ENCODE measurements at regions not wholly inside any gene's neighbourhood (a gene's known extent, or its start where the extent isn't known, plus 50 kb on each side); places are given as distances from the start of the nearest gene placed in this dataset.
"Not testable (repeated sequence)": the region's sequence is repeated elsewhere in the genome, so short reads cannot be mapped to it uniquely, and the experiment has no call there.

DNA sequence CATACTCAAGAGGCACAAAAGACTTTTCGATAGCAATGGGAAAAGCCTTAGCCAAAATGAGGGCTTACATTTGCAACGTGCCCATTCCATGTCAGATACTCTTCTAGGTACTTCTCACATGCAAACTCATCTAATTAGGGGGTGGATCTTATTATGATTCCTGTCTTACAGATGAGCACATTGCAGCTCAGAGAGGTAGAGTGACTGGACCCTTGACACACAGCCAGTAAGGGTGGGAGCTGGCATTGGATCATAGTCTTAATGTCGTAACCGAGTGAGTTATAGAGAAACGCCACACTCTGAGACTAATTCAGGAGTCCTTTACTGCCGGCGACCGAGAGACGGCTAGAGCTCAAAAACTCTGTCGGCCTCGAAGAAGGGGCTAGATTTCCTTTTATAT lies 78.8 kb upstream of the GRIN2A start:
- DNase-seq (ENCODE audit: low read depth): no peak
- TF ChIP-seq, protein P1, sequence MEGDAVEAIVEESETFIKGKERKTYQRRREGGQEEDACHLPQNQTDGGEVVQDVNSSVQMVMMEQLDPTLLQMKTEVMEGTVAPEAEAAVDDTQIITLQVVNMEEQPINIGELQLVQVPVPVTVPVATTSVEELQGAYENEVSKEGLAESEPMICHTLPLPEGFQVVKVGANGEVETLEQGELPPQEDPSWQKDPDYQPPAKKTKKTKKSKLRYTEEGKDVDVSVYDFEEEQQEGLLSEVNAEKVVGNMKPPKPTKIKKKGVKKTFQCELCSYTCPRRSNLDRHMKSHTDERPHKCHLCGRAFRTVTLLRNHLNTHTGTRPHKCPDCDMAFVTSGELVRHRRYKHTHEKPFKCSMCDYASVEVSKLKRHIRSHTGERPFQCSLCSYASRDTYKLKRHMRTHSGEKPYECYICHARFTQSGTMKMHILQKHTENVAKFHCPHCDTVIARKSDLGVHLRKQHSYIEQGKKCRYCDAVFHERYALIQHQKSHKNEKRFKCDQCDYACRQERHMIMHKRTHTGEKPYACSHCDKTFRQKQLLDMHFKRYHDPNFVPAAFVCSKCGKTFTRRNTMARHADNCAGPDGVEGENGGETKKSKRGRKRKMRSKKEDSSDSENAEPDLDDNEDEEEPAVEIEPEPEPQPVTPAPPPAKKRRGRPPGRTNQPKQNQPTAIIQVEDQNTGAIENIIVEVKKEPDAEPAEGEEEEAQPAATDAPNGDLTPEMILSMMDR (IDR thresholded peaks at IDR 0.05; ENCODE audit: insufficient read depth, low read depth, low read length, missing control alignments): no peak
- no peak overlapping the region for H3K4me3 ChIP-seq (ENCODE audit: low read depth, low read length)

DNA sequence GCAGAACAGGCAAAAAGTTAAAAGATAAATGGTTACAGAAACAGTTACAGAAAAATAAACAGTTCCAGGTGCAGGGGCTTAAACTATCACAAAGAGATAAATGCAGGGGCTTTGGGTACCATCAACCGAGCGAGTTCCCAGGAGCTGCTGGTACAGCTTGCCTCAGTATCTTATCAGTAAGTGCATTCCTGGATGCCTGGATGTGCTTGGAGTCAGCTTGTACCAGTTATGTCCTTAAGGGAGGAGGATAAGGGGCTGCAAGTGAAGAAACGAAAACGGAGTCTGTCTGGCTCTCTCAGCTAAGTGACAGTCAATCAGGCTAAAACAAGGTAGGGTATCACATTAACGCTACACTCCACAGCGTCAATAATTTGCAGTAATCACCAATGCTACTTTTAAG lies 79.3 kb upstream of the GRIN2A start:
- DNase-seq (ENCODE audit: low read depth); H3K4me3 ChIP-seq (ENCODE audit: low read depth, low read length): not testable (repeated sequence)

DNA sequence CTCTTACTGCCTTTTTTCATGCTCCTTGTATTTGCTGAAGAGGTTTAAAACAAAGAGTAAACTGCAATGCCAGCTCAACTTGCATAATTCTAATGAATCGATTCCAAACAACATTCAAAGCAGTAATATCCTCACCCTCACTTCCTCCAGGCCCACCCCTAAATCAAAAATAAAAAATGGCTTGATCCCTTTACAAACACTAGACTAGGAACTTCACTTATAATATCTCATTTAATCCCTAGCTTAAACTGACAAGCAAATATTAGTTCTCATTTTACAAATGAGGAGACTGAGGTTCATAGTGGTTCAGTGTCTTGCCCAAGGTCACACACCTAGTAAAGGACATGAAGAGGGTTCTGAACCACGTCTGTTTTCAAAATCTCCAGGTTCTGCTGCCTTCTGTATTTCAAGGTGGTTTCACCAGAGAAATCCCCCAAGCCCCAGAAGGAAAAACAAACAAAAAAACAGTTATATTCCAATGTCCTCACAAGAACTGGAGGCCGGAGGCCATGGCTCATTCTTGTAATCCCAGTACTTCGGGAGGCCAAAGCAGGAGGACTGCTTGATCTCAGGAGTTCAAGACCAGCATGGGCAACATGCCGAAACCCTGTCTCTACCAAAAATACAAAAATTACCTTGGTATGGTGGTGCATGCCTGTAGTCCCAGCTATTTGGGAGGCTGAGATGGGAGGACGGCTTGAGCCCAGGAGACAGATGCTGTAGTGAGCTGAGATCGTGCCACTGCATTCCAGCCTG lies 80.3 kb upstream of the GRIN2A start:
- TF ChIP-seq, protein P1 (IDR thresholded peaks at IDR 0.05; ENCODE audit: insufficient read depth, low read depth, low read length, missing control alignments): no peak

DNA sequence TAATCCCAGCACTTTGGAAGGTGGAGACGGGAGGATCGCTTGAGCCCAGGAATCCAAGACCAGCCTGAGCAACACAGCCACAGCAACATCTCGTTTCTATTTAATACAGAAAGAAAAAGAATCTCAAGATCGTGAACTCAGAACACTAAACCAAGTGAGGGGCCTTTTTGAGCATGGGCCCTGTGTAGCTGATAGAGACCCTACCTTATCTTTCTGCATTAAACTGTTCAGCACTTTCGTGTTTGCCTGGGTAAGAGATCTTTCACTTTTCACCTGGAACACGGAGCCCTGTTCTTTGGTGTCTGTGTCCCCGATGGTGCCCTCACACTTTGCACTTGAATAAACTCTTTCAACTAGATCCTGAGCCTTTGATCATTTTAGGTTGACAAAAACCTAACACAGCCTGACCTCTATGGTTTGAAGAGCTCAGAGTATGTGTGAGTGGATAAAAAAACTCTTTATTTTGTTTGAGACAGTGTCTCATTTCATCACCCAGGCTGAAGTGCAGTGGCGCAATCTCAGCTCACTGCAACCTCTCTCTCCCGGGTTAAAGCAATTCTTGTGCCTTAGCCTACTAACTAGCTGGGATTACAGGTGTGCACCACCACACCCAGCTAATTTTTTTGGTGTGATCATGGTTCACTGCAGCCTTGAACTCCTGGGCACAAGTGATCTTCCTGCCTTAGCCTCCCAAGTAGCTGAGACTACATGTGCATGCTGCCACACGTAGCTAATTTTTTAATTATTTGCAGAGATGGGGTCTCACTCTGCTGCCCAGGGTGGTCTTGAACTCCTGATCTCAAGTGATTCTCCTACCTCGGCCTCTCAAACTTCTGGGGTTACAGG lies 83.8 kb upstream of the GRIN2A start:
- no peak overlapping the region for H3K4me3 ChIP-seq (ENCODE audit: low read depth, low read length)
- no peak for DNase-seq (ENCODE audit: low read depth)
- TF ChIP-seq, protein P1 (IDR thresholded peaks at IDR 0.05; ENCODE audit: insufficient read depth, low read depth, low read length, missing control alignments): no peak

More for the DNA sequence above, 80.3 kb upstream of the GRIN2A start:
- DNase-seq (ENCODE audit: low read depth): no peak
- H3K4me3 ChIP-seq (ENCODE audit: low read depth, low read length): no peak overlapping the region

DNA sequence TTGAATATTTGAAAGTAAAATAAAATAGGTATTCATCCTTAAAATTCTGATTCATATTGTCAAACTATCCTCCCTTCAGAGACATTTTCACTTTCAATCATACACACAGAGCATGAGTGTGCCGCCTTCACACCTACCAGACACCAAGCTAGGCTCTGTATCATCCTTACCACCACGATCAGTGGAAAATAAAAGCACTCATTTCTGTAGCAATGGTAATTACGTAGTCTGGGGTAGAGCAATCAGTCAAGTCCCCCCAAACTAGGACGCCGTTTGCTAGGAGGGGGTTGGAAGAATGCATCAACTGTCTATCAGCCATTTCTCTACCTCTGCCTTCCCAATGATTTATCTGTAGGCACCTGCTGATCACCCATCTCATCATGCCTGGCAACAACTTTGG lies 84.6 kb upstream of the GRIN2A start:
- TF ChIP-seq, protein P1 (IDR thresholded peaks at IDR 0.05; ENCODE audit: insufficient read depth, low read depth, low read length, missing control alignments): no peak
- DNase-seq (ENCODE audit: low read depth): peak; percentile 63
- no peak overlapping the region for H3K4me3 ChIP-seq (ENCODE audit: low read depth, low read length)

DNA sequence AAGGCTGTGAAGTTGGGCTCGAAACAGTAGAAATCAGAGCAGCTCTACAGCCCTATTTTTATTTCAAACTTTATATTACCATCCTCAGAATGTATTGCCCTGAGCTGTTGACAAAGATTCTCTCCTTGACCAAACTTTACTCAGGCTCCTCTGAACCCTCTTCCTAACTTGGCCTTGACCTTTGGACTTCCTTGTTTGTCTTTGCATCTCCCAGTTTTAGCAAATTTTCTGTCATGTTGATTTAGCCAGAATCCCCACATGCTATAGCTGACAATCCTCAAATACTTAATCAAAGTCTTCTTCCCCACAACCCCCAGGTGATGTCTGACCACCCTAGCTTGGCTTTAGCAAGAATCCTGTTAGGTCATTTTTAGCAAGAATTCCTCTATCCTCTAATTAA lies 87.4 kb upstream of the GRIN2A start:
- TF ChIP-seq, protein P1 (IDR thresholded peaks at IDR 0.05; ENCODE audit: insufficient read depth, low read depth, low read length, missing control alignments): no peak
- no peak overlapping the region for H3K4me3 ChIP-seq (ENCODE audit: low read depth, low read length)
- no peak for DNase-seq (ENCODE audit: low read depth)

DNA sequence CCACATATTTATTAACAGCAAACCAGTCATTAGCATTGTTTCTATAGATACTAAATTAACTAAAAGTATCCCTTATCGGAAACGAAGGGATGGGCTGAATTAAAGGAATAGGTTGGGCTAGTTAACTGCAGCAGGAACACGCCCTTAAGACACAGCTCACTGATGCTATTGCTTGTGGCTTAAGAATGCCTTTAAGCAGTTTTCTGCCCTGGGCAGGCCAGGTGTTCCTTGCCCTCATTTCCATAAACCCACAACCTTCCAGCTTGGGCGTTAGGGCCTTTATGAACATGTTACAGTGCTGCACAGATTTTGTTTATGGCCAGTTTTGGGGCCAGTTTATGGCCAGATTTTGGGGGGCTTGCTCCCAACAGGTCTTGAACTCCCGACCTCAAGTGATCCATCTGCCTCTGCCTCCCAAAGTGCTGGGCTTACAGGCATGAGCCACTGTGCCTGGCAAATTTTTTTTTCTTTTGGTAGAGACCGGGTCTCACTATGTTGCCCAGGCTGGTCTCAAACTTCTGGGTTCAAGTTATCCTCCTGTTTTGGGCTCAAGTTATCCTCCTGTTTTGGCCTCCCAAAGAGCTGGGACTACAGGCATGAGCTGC lies 90.1 kb upstream of the GRIN2A start:
- not testable (repeated sequence) for DNase-seq (ENCODE audit: low read depth)

DNA sequence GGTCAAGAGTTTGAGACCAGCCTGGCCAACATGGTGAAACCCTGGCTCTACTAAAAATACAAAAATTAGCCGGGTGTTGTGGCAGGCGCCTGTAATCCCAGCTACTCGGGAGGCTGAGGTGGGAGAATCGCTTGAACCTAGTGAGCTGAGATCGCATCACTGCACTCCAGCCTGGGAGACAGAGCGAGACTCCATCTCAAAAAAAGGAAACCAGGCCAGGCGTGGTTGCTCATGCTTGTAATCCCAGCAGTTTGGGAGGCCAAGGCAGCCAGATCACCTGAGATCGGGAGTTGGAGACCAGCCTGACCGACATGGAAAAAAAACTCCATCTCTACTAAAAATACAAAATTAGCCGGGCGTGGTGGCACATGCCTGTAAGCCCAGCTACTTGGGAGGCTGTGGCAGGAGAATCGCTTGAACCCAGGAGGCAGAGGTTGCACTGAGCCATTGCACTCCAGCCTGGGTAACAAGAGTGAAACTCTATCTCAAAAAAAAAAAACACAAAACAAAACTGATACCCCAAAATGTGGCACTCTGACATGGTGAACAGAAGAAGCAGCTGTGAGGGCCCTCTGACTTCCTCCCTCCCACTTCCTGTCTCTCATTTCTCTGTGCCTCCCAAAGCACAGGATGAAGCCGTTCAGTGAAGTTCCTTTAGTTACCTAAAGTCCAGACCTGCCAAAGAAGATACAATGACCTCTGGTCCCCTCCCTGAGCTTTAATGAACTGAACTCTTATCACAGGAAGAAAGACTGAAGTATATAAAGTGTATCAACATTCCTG lies 93.2 kb upstream of the GRIN2A start:
- not testable (repeated sequence) for H3K4me3 ChIP-seq (ENCODE audit: low read depth, low read length)
- peak; percentile 92 for DNase-seq (ENCODE audit: low read depth)

More for the DNA sequence above, 90.1 kb upstream of the GRIN2A start:
- H3K4me3 ChIP-seq (ENCODE audit: low read depth, low read length): not testable (repeated sequence)
